ENCODE measurements at regions not wholly inside any gene's neighbourhood (a gene's known extent, or its start where the extent isn't known, plus 50 kb on each side); places are given as distances from the start of the nearest gene placed in this dataset.

GRCh38 chr11:112760396-112761059 is 200.7 kb upstream of the NCAM1 start:
- no peak overlapping the region for H3K27ac ChIP-seq (ENCODE audit: low read depth in 1 of 2, low read length in 2 of 2)
- no peaks in the 10 kb centered on the region for H3K27me3 ChIP-seq (ENCODE audit: control insufficient read depth in 4 of 4, insufficient read depth in 4 of 4, low read length in 3 of 4)
- H3K4me1 ChIP-seq (ENCODE audit: control insufficient read depth in 4 of 4, insufficient read depth in 4 of 4, low read length in 3 of 4), result no peaks in the 10 kb centered on the region
- DNase-seq (ENCODE audit: low spot score), result no peak
- H3K9ac ChIP-seq (ENCODE audit: low read depth in 1 of 2, low read length in 2 of 2), result no peak overlapping the region
- H3K9me3 ChIP-seq (ENCODE audit: control insufficient read depth in 4 of 4, low read length in 3 of 4), result no peaks in the 10 kb centered on the region
- no peak overlapping the region for H3K4me3 ChIP-seq (ENCODE audit: low read depth in 1 of 3, low read length in 3 of 3)
- H3K36me3 ChIP-seq (ENCODE audit: control insufficient read depth in 4 of 4, insufficient read depth in 3 of 4, low read depth in 1 of 4, low read length in 3 of 4), result no peaks in the 10 kb centered on the region
- 65% methylated on average over 7 of the region's 7 CpGs for WGBS
- TF ChIP-seq FOXA1 (IDR thresholded peaks at IDR 0.05) (no peak), GABPA (IDR thresholded peaks at IDR 0.05 in 1 of 2, conservative IDR thresholded peaks at IDR 0.05 in 1 of 2) (no peak), ATF3 (IDR thresholded peaks at IDR 0.05) (no peak), EGR1 (IDR thresholded peaks at IDR 0.05; ENCODE audit: low read depth in 2 of 2) (no peak), REST (IDR thresholded peaks at IDR 0.05) (no peak), RXRA (IDR thresholded peaks at IDR 0.05) (no peak), FOXA2 (IDR thresholded peaks at IDR 0.05) (no peak), RAD21 (IDR thresholded peaks at IDR 0.05) (no peak), ZBTB33 (IDR thresholded peaks at IDR 0.05) (no peak), HNF4G (IDR thresholded peaks at IDR 0.05) (no peak), CTCF (IDR thresholded peaks at IDR 0.05; ENCODE audit: low read depth, low read length, missing input control) (no peak), HNF4A (conservative IDR thresholded peaks at IDR 0.05) (no peak), SP1 (IDR thresholded peaks at IDR 0.05) (no peak), MAX (IDR thresholded peaks at IDR 0.05) (no peak), JUND (IDR thresholded peaks at IDR 0.05) (no peak), NR2F2 (IDR thresholded peaks at IDR 0.05) (no peak), TAF1 (conservative IDR thresholded peaks at IDR 0.05) (no peak)

Data from liver (tissue), 8 donors.